Liver (tissue), 8 donors: ENCODE measurements at regions not wholly inside any gene's neighbourhood (a gene's known extent, or its start where the extent isn't known, plus 50 kb on each side); places are given as distances from the start of the nearest gene placed in this dataset.

ENCODE experiments used
- DNase-seq: peaks from one replicate; pipeline ENCODE4 v3.0.0-alpha.2; 2017; ENCODE audit warnings: low spot score
- H3K27ac ChIP-seq, 2 donors: one replicate each; pipeline ENCODE4 v1.7.0; 2013; ENCODE audit warnings: inconsistent platforms in 2 of 2, low read length in 2 of 2, control low read depth in 1 of 2, low read depth in 1 of 2, mild to moderate bottlenecking in 1 of 2
- H3K27me3 ChIP-seq, 4 donors: one replicate each; pipeline versions ENCODE4 v1.6.1 to v1.7.0; 2013; ENCODE audit warnings: low read length in 3 of 4, inconsistent platforms in 1 of 4, mild to moderate bottlenecking in 1 of 4, moderate library complexity in 1 of 4; ENCODE audit not compliant: control insufficient read depth in 4 of 4, insufficient read depth in 4 of 4
- H3K36me3 ChIP-seq, 4 donors: one replicate each; pipeline versions ENCODE4 v1.6.1 to v1.7.0; 2013; ENCODE audit warnings: low read length in 3 of 4, mild to moderate bottlenecking in 3 of 4, low read depth in 1 of 4, moderate library complexity in 1 of 4; ENCODE audit not compliant: control insufficient read depth in 4 of 4, insufficient read depth in 3 of 4
- H3K4me1 ChIP-seq, 4 donors: one replicate each; pipeline versions ENCODE4 v1.6.1 to v1.7.0; 2013; ENCODE audit warnings: low read length in 3 of 4, mild to moderate bottlenecking in 3 of 4, moderate library complexity in 1 of 4; ENCODE audit not compliant: control insufficient read depth in 4 of 4, insufficient read depth in 4 of 4
- H3K4me3 ChIP-seq, 3 donors: one replicate each; pipeline versions ENCODE4 v1.6.1 to v1.7.0; 2013; ENCODE audit warnings: low read length in 3 of 3, control low read depth in 1 of 3, low read depth in 1 of 3, mild to moderate bottlenecking in 1 of 3
- H3K9ac ChIP-seq, 2 donors: one replicate each; pipeline ENCODE4 v1.7.0; 2013; ENCODE audit warnings: low read length in 2 of 2, mild to moderate bottlenecking in 2 of 2, moderate library complexity in 2 of 2, control low read depth in 1 of 2, low read depth in 1 of 2
- H3K9me3 ChIP-seq, 4 donors: one replicate each; pipeline versions ENCODE4 v1.6.1 to v1.7.0; 2013; ENCODE audit warnings: low read length in 3 of 4; ENCODE audit not compliant: control insufficient read depth in 4 of 4
- ATF3 ChIP-seq: IDR thresholded peaks from 2 replicates; pipeline ENCODE4 v1.6.1; 2016; ENCODE audit warnings: antibody characterized with exemption
- CTCF ChIP-seq: fragments of 150-350 bp; IDR thresholded peaks from 2 replicates; pipeline ENCODE4 v1.5.1; 2017; ENCODE audit warnings: improper control_type of control experiment, low read depth, low read length; ENCODE audit not compliant: missing input control
- EGR1 ChIP-seq, 2 donors: IDR thresholded peaks; 2 replicates each; pipeline ENCODE4 v1.6.1; 2016 to 2018; ENCODE audit warnings: antibody characterized with exemption in 2 of 2, low read depth in 2 of 2
- FOXA1 ChIP-seq: IDR thresholded peaks from 2 replicates; pipeline ENCODE4 v1.6.1; 2016; ENCODE audit warnings: antibody characterized with exemption
- FOXA2 ChIP-seq: IDR thresholded peaks from 2 replicates; pipeline ENCODE4 v1.6.1; 2016; ENCODE audit warnings: antibody characterized with exemption
- GABPA ChIP-seq, 2 donors: IDR thresholded peaks in 1 of 2; conservative IDR thresholded peaks in 1 of 2; 2 replicates each; pipeline ENCODE4 v1.6.1; 2016; ENCODE audit warnings: antibody characterized with exemption in 2 of 2, mild to moderate bottlenecking in 1 of 2, moderate library complexity in 1 of 2
- HNF4A ChIP-seq, 2 donors: conservative IDR thresholded peaks; 2 replicates each; pipeline ENCODE4 v1.6.1; 2016; ENCODE audit warnings: antibody characterized with exemption in 2 of 2, mild to moderate bottlenecking in 2 of 2
- HNF4G ChIP-seq: IDR thresholded peaks from 2 replicates; pipeline ENCODE4 v1.6.1; 2016; ENCODE audit warnings: antibody characterized with exemption
- JUND ChIP-seq, 2 donors: IDR thresholded peaks; 2 replicates each; pipeline ENCODE4 v1.6.1; 2016; ENCODE audit warnings: antibody characterized with exemption in 2 of 2
- MAX ChIP-seq: IDR thresholded peaks from 2 replicates; pipeline ENCODE4 v1.6.1; 2016; ENCODE audit warnings: antibody characterized with exemption
- NR2F2 ChIP-seq: IDR thresholded peaks from 2 replicates; pipeline ENCODE4 v1.6.1; 2016; ENCODE audit warnings: antibody characterized with exemption
- RAD21 ChIP-seq, 2 donors: IDR thresholded peaks; 2 replicates each; pipeline ENCODE4 v1.6.1; 2016; ENCODE audit warnings: antibody characterized with exemption in 2 of 2, mild to moderate bottlenecking in 2 of 2
- REST ChIP-seq: IDR thresholded peaks from 2 replicates; pipeline ENCODE4 v1.6.1; 2016; ENCODE audit warnings: antibody characterized with exemption, mild to moderate bottlenecking
- RXRA ChIP-seq, 2 donors: IDR thresholded peaks; 2 replicates each; pipeline ENCODE4 v1.6.1; 2017 to 2018; ENCODE audit warnings: antibody characterized with exemption in 2 of 2, mild to moderate bottlenecking in 1 of 2
- SP1 ChIP-seq: IDR thresholded peaks from 2 replicates; pipeline ENCODE4 v1.6.1; 2018; ENCODE audit warnings: antibody characterized with exemption, mild to moderate bottlenecking
- TAF1 ChIP-seq: conservative IDR thresholded peaks from 2 replicates; pipeline ENCODE4 v1.6.1; 2016; ENCODE audit warnings: antibody characterized with exemption, mild to moderate bottlenecking
- YY1 ChIP-seq: IDR thresholded peaks from 2 replicates; pipeline ENCODE4 v1.6.1; 2016; ENCODE audit warnings: antibody characterized with exemption, mild to moderate bottlenecking
- ZBTB33 ChIP-seq: IDR thresholded peaks from 2 replicates; pipeline ENCODE4 v1.6.1; 2016; ENCODE audit warnings: antibody characterized with exemption
- WGBS: extraction: QIAGEN DNeasy Blood & Tissue Kit; methylation state at CpG from one replicate; pipeline ENCODE4 v1.1.7; 2013; 5-methylcytosine and 5-hydroxymethylcytosine counted together
- donor health status: healthy.
- donor health status: healthy.
- donor health status: healthy.
- donor health status: healthy.
- donor health status: healthy.

GRCh38 chr2:236508466-236508865 lies 61.2 kb upstream of the ACKR3 start:
- 74% methylated on average over 5 of the region's 5 CpGs for WGBS
- no peak for DNase-seq
- Histone ChIP-seq H3K9ac (no peak overlapping the region), H3K27ac (no peak overlapping the region), H3K9me3 (no peaks in the 10 kb centered on the region), H3K27me3 (peaks cover 0 to 4% (median 0%) of the 10 kb centered on the region in 4 donors), H3K4me3 (no peak overlapping the region), H3K36me3 (no peaks in the 10 kb centered on the region), H3K4me1 (peaks cover 0 to 4% (median 2%) of the 10 kb centered on the region in 4 donors)
- no peak for TF ChIP-seq JUND (IDR thresholded peaks at IDR 0.05)
- TF ChIP-seq RAD21 (IDR thresholded peaks at IDR 0.05): no peak
- TF ChIP-seq GABPA (IDR thresholded peaks at IDR 0.05 in 1 of 2, conservative IDR thresholded peaks at IDR 0.05 in 1 of 2): no peak
- TF ChIP-seq CTCF: no peak
- TF ChIP-seq ZBTB33: no peak
- no peak for TF ChIP-seq MAX
- TF ChIP-seq EGR1 (IDR thresholded peaks at IDR 0.05; ENCODE audit: low read depth in 2 of 2): no peak
- TF ChIP-seq FOXA2: no peak
- no peak for TF ChIP-seq HNF4G
- no peak for TF ChIP-seq TAF1
- TF ChIP-seq ATF3: no peak
- no peak for TF ChIP-seq YY1
- TF ChIP-seq SP1: no peak
- no peak for TF ChIP-seq RXRA (IDR thresholded peaks at IDR 0.05)
- no peak for TF ChIP-seq HNF4A (conservative IDR thresholded peaks at IDR 0.05)
- no peak for TF ChIP-seq NR2F2

- H3K27ac ChIP-seq: no peak overlapping the region
- no peak overlapping the region for H3K9ac ChIP-seq
- no peaks in the 10 kb centered on the region for H3K36me3 ChIP-seq
- no peak for TF ChIP-seq YY1
- no peak for TF ChIP-seq TAF1
- TF ChIP-seq GABPA (IDR thresholded peaks at IDR 0.05 in 1 of 2, conservative IDR thresholded peaks at IDR 0.05 in 1 of 2): no peak
- no peak for TF ChIP-seq ZBTB33
- no peak for TF ChIP-seq MAX
- TF ChIP-seq EGR1 (IDR thresholded peaks at IDR 0.05; ENCODE audit: low read depth in 2 of 2): no peak
- no peak for TF ChIP-seq REST
- TF ChIP-seq NR2F2: no peak
- TF ChIP-seq FOXA1: no peak
- no peak for TF ChIP-seq HNF4A (conservative IDR thresholded peaks at IDR 0.05)
- H3K4me3 ChIP-seq: no peak overlapping the region
- DNase-seq: no peak
- no peaks in the 10 kb centered on the region for H3K9me3 ChIP-seq
- H3K27me3 ChIP-seq: peaks cover 0 to 4% (median 0%) of the 10 kb centered on the region in 4 donors
- 75% methylated on average over 2 of the region's 2 CpGs for WGBS
- peaks cover 0 to 4% (median 2%) of the 10 kb centered on the region in 4 donors for H3K4me1 ChIP-seq
Observed at GRCh38 chr2:236510034-236510433, 59.6 kb upstream of the ACKR3 start.
